GM23338 (cell line): ENCODE measurements at regions not wholly inside any gene's neighbourhood (a gene's known extent, or its start where the extent isn't known, plus 50 kb on each side); places are given as distances from the start of the nearest gene placed in this dataset.

Source experiments
- ATAC-seq: fragments of 200-7000 bp; cut with Tn5 transposase; 3 replicates; pipeline ENCODE4 v1.9.1; 2020
- DNase-seq: peaks from one replicate; pipeline ENCODE4 v3.0.0-alpha.2; 2015; ENCODE audit warnings: low spot score
- H2AFZ ChIP-seq: fragments of 200-600 bp; sonication (generic); 2 replicates; pipeline ENCODE4 v1.8.0; 2016; ENCODE audit warnings: antibody characterized with exemption, mild to moderate bottlenecking, moderate library complexity
- H3F3A ChIP-seq: fragments of 200-600 bp; sonication (generic); replicated peaks from 2 replicates; pipeline ENCODE4 v1.8.0; 2017; ENCODE audit warnings: antibody characterized with exemption, mixed run types, low read depth
- H3K27ac ChIP-seq: fragments of 200-600 bp; sonication (generic); 2 replicates; pipeline ENCODE4 v1.6.1; 2016; ENCODE audit warnings: low read depth
- H3K27me3 ChIP-seq: fragments of 200-600 bp; sonication (generic); 2 replicates; pipeline ENCODE4 v1.8.0; 2016; ENCODE audit warnings: mild to moderate bottlenecking, mixed run types, moderate library complexity; ENCODE audit not compliant: insufficient read depth
- H3K36me3 ChIP-seq: fragments of 200-600 bp; sonication (generic); 2 replicates; pipeline ENCODE4 v1.8.0; 2016; ENCODE audit warnings: mild to moderate bottlenecking; ENCODE audit not compliant: insufficient read depth
- H3K4me1 ChIP-seq: fragments of 200-600 bp; sonication (generic); 2 replicates; pipeline ENCODE4 v1.8.0; 2016; ENCODE audit warnings: mild to moderate bottlenecking, moderate library complexity; ENCODE audit not compliant: insufficient read depth
- H3K4me2 ChIP-seq: fragments of 200-600 bp; sonication (generic); 2 replicates; pipeline ENCODE4 v1.7.1; 2017; ENCODE audit warnings: mixed run types
- H3K4me3 ChIP-seq: fragments of 200-600 bp; sonication (generic); 2 replicates; pipeline ENCODE4 v1.6.1; 2016; ENCODE audit warnings: mixed run types
- H3K79me2 ChIP-seq: fragments of 200-600 bp; sonication (generic); replicated peaks from 2 replicates; pipeline ENCODE4 v1.8.0; 2017; ENCODE audit warnings: mild to moderate bottlenecking; ENCODE audit not compliant: insufficient read depth
- H3K9me2 ChIP-seq: fragments of 200-600 bp; sonication (generic); 2 replicates; pipeline ENCODE4 v1.8.0; 2017; ENCODE audit not compliant: insufficient read depth
- H4K20me1 ChIP-seq: fragments of 200-600 bp; sonication (generic); replicated peaks from 2 replicates; pipeline ENCODE4 v1.8.0; 2017; ENCODE audit warnings: mild to moderate bottlenecking; ENCODE audit not compliant: insufficient read depth
- H3K27ac Mint-ChIP-seq: 2 replicates; pipeline ENCODE4 v1.8.0; 2020; ENCODE audit warnings: inconsistent platforms, mild to moderate bottlenecking, moderate library complexity, mixed read lengths
- H3K27me3 Mint-ChIP-seq: 3 replicates; pipeline ENCODE4 v1.8.0; 2022; ENCODE audit warnings: low read depth, mild to moderate bottlenecking, moderate library complexity, mixed read lengths, inconsistent platforms; ENCODE audit not compliant: insufficient read depth, poor library complexity
- H3K36me3 Mint-ChIP-seq: 3 replicates; pipeline ENCODE4 v1.8.0; 2021; ENCODE audit warnings: low read depth, mild to moderate bottlenecking, inconsistent platforms, moderate library complexity, mixed read lengths
- H3K4me1 Mint-ChIP-seq: 3 replicates; pipeline ENCODE4 v1.8.0; 2020; ENCODE audit warnings: mild to moderate bottlenecking, inconsistent platforms, mixed read lengths
- H3K4me3 Mint-ChIP-seq: 3 replicates; pipeline ENCODE4 v1.8.0; 2021; ENCODE audit warnings: moderate library complexity, mild to moderate bottlenecking, inconsistent platforms, mixed read lengths
- H3K9me3 Mint-ChIP-seq: 3 replicates; pipeline ENCODE4 v1.8.0; 2020; ENCODE audit warnings: moderate library complexity, mild to moderate bottlenecking, inconsistent platforms, mixed read lengths
- CREB1 ChIP-seq: fragments of 250-450 bp; sonication (Bioruptor Pico); IDR thresholded peaks from 2 replicates; pipeline ENCODE4 v1.5.0; 2020; ENCODE audit warnings: low read depth, mild to moderate bottlenecking, moderate library complexity
- ETS1 ChIP-seq: IDR thresholded peaks from 2 replicates; pipeline ENCODE4 v1.6.1; 2016; ENCODE audit warnings: antibody characterized with exemption
- EZH2 ChIP-seq: fragments of 200-600 bp; sonication (generic); IDR thresholded peaks from one replicate; pipeline ENCODE4 v1.8.0; 2017; ENCODE audit warnings: antibody characterized with exemption, mild to moderate bottlenecking, low read depth; ENCODE audit not compliant: unreplicated experiment
- EZH2phosphoT487 ChIP-seq: fragments of 200-600 bp; sonication (generic); IDR thresholded peaks from one replicate; pipeline ENCODE4 v1.8.1; 2018; ENCODE audit warnings: antibody characterized with exemption; ENCODE audit not compliant: unreplicated experiment
- NANOG ChIP-seq: IDR thresholded peaks from 2 replicates; pipeline ENCODE4 v1.6.1; 2016; ENCODE audit warnings: antibody characterized with exemption, borderline replicate concordance
- STAT1 ChIP-seq: IDR thresholded peaks from one replicate; pipeline ENCODE4 v1.6.1; 2016; ENCODE audit warnings: antibody characterized with exemption; ENCODE audit not compliant: unreplicated experiment
- ZNF331 ChIP-seq: fragments of 250-450 bp; sonication (Bioruptor Pico); IDR thresholded peaks from 2 replicates; pipeline ENCODE4 v1.5.0; 2020; ENCODE audit warnings: low read depth, mild to moderate bottlenecking, moderate library complexity
- TF ChIP-seq, protein P1 (sequence below), 2 experiments: fragments of 200-600 bp in 1 of 2; sonication (generic) in 1 of 2; conservative IDR thresholded peaks; 2 replicates each; pipeline versions ENCODE4 v1.5.1 to v1.6.1; 2016 to 2017; ENCODE audit warnings: antibody characterized with exemption in 2 of 2, low read depth in 2 of 2, mild to moderate bottlenecking in 2 of 2, moderate library complexity in 1 of 2
- TF ChIP-seq, protein P2 (sequence below): fragments of 250-450 bp; sonication (Bioruptor Pico); IDR thresholded peaks from 2 replicates; pipeline ENCODE4 v1.5.0; 2020; ENCODE audit warnings: mild to moderate bottlenecking, moderate library complexity

GRCh38 chr18:55778788-55779690, 191.0 kb upstream of the TCF4 start:
- H3K4me2 ChIP-seq, result peak overlapping the region; percentile 79
- DNase-seq (peak; percentile 44), ATAC-seq (peak; percentile 22)
- Mint-ChIP-seq H3K9me3 (no peaks in the 10 kb centered on the region), H3K36me3 (no peaks in the 10 kb centered on the region), H3K4me1 (peaks cover 36% of the 10 kb centered on the region), H3K27ac (0 out of 2 replicates have a peak overlapping the region, but pooled peaks have one; percentile 23), H3K27me3 (peaks cover 7% of the 10 kb centered on the region), H3K4me3 (peak overlapping the region; percentile 78)
- H4K20me1 ChIP-seq, result no peaks in the 10 kb centered on the region
- no peak overlapping the region for H3K27ac ChIP-seq
- H3K36me3 ChIP-seq, result no peaks in the 10 kb centered on the region
- H3F3A ChIP-seq, result no peaks in the 10 kb centered on the region
- H3K4me3 ChIP-seq, result peak overlapping the region; percentile 64
- no peaks in the 10 kb centered on the region for H3K79me2 ChIP-seq
- peaks cover 22% of the 10 kb centered on the region for H3K27me3 ChIP-seq
- H3K9me2 ChIP-seq, result no peaks in the 10 kb centered on the region
- TF ChIP-seq NANOG, result no peak
- no peak for TF ChIP-seq EZH2
- no peak for TF ChIP-seq ZNF331 (CRISPR knock-in tag)
- no peak for TF ChIP-seq CREB1 (CRISPR knock-in tag)
- no peak for TF ChIP-seq STAT1
- TF ChIP-seq, protein P1, sequence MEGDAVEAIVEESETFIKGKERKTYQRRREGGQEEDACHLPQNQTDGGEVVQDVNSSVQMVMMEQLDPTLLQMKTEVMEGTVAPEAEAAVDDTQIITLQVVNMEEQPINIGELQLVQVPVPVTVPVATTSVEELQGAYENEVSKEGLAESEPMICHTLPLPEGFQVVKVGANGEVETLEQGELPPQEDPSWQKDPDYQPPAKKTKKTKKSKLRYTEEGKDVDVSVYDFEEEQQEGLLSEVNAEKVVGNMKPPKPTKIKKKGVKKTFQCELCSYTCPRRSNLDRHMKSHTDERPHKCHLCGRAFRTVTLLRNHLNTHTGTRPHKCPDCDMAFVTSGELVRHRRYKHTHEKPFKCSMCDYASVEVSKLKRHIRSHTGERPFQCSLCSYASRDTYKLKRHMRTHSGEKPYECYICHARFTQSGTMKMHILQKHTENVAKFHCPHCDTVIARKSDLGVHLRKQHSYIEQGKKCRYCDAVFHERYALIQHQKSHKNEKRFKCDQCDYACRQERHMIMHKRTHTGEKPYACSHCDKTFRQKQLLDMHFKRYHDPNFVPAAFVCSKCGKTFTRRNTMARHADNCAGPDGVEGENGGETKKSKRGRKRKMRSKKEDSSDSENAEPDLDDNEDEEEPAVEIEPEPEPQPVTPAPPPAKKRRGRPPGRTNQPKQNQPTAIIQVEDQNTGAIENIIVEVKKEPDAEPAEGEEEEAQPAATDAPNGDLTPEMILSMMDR (conservative IDR thresholded peaks at IDR 0.05; ENCODE audit: low read depth in 2 of 2), result no peak
- TF ChIP-seq, protein P2, sequence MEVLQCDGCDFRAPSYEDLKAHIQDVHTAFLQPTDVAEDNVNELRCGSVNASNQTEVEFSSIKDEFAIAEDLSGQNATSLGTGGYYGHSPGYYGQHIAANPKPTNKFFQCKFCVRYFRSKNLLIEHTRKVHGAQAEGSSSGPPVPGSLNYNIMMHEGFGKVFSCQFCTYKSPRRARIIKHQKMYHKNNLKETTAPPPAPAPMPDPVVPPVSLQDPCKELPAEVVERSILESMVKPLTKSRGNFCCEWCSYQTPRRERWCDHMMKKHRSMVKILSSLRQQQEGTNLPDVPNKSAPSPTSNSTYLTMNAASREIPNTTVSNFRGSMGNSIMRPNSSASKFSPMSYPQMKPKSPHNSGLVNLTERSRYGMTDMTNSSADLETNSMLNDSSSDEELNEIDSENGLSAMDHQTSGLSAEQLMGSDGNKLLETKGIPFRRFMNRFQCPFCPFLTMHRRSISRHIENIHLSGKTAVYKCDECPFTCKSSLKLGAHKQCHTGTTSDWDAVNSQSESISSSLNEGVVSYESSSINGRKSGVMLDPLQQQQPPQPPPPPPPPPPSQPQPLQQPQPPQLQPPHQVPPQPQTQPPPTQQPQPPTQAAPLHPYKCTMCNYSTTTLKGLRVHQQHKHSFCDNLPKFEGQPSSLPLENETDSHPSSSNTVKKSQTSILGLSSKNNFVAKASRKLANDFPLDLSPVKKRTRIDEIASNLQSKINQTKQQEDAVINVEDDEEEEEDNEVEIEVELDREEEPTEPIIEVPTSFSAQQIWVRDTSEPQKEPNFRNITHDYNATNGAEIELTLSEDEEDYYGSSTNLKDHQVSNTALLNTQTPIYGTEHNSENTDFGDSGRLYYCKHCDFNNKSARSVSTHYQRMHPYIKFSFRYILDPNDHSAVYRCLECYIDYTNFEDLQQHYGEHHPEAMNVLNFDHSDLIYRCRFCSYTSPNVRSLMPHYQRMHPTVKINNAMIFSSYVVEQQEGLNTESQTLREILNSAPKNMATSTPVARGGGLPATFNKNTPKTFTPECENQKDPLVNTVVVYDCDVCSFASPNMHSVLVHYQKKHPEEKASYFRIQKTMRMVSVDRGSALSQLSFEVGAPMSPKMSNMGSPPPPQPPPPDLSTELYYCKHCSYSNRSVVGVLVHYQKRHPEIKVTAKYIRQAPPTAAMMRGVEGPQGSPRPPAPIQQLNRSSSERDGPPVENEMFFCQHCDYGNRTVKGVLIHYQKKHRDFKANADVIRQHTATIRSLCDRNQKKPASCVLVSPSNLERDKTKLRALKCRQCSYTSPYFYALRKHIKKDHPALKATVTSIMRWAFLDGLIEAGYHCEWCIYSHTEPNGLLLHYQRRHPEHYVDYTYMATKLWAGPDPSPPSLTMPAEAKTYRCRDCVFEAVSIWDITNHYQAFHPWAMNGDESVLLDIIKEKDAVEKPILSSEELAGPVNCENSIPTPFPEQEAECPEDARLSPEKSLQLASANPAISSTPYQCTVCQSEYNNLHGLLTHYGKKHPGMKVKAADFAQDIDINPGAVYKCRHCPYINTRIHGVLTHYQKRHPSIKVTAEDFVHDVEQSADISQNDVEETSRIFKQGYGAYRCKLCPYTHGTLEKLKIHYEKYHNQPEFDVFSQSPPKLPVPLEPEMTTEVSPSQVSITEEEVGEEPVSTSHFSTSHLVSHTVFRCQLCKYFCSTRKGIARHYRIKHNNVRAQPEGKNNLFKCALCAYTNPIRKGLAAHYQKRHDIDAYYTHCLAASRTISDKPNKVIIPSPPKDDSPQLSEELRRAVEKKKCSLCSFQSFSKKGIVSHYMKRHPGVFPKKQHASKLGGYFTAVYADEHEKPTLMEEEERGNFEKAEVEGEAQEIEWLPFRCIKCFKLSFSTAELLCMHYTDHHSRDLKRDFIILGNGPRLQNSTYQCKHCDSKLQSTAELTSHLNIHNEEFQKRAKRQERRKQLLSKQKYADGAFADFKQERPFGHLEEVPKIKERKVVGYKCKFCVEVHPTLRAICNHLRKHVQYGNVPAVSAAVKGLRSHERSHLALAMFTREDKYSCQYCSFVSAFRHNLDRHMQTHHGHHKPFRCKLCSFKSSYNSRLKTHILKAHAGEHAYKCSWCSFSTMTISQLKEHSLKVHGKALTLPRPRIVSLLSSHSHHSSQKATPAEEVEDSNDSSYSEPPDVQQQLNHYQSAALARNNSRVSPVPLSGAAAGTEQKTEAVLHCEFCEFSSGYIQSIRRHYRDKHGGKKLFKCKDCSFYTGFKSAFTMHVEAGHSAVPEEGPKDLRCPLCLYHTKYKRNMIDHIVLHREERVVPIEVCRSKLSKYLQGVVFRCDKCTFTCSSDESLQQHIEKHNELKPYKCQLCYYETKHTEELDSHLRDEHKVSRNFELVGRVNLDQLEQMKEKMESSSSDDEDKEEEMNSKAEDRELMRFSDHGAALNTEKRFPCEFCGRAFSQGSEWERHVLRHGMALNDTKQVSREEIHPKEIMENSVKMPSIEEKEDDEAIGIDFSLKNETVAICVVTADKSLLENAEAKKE, result no peak
- no peak for TF ChIP-seq ETS1
- no peak for TF ChIP-seq EZH2phosphoT487
- H2AFZ ChIP-seq, result peak overlapping the region; percentile 16; the same call in 1 of the 2 replicates
- H3K4me1 ChIP-seq, result peaks cover 21% of the 10 kb centered on the region
